ENCODE measurements at regions not wholly inside any gene's neighbourhood (a gene's known extent, or its start where the extent isn't known, plus 50 kb on each side); places are given as distances from the start of the nearest gene placed in this dataset.
"Not testable (repeated sequence)": the region's sequence is repeated elsewhere in the genome, so short reads cannot be mapped to it uniquely, and the experiment has no call there.

GRCh38 chr6:113185299-113185698, 671.8 kb upstream of the MARCKS start:
- no peak for DNase-seq

GRCh38 chr6:113187661-113188060, 669.5 kb upstream of the MARCKS start:
- DNase-seq: no peak

GRCh38 chr6:113188962-113189361, 668.2 kb upstream of the MARCKS start:
- no peak for DNase-seq

GRCh38 chr6:113190170-113190569, 667.0 kb upstream of the MARCKS start:
- DNase-seq: no peak

- no peak for DNase-seq
Observed at GRCh38 chr6:113194090-113194489, 663.1 kb upstream of the MARCKS start.

GRCh38 chr6:113202852-113203714, 654.1 kb upstream of the MARCKS start:
- DNase-seq: no peak

GRCh38 chr6:113203715-113204110, 653.4 kb upstream of the MARCKS start:
- no peak for DNase-seq

GRCh38 chr6:113205553-113205952, 651.6 kb upstream of the MARCKS start:
- no peak for DNase-seq

- no peak for DNase-seq
Observed at GRCh38 chr6:113208726-113209125, 648.4 kb upstream of the MARCKS start.

GRCh38 chr6:113209315-113209714, 647.8 kb upstream of the MARCKS start:
- DNase-seq: no peak

GRCh38 chr6:113211170-113211569, 646.0 kb upstream of the MARCKS start:
- no peak for DNase-seq

GRCh38 chr6:113219783-113220182, 637.4 kb upstream of the MARCKS start:
- DNase-seq: no peak

GRCh38 chr6:113220832-113221231, 636.3 kb upstream of the MARCKS start:
- DNase-seq: no peak

GRCh38 chr6:113221850-113222249, 635.3 kb upstream of the MARCKS start:
- DNase-seq: no peak

GRCh38 chr6:113246186-113246585, 611.0 kb upstream of the MARCKS start:
- no peak for DNase-seq

- no peak for DNase-seq
Observed at GRCh38 chr6:113248532-113248931, 608.6 kb upstream of the MARCKS start.

- DNase-seq: not testable (repeated sequence)
Observed at GRCh38 chr6:113254194-113254593, 603.0 kb upstream of the MARCKS start.

GRCh38 chr6:113258771-113259170, 598.4 kb upstream of the MARCKS start:
- no peak for DNase-seq

GRCh38 chr6:113271437-113271836, 585.7 kb upstream of the MARCKS start:
- no peak for DNase-seq

GRCh38 chr6:113276601-113277000, 580.5 kb upstream of the MARCKS start:
- DNase-seq: no peak

GRCh38 chr6:113277111-113277510, 580.0 kb upstream of the MARCKS start:
- no peak for DNase-seq

- no peak for DNase-seq
Observed at GRCh38 chr6:113281014-113281413, 576.1 kb upstream of the MARCKS start.

GRCh38 chr6:113281431-113281830, 575.7 kb upstream of the MARCKS start:
- DNase-seq: no peak

- no peak for DNase-seq
Observed at GRCh38 chr6:113287396-113287795, 569.7 kb upstream of the MARCKS start.
